Embryonic facial prominence (tissue), 1 donor: ENCODE measurements at regions not wholly inside any gene's neighbourhood (a gene's known extent, or its start where the extent isn't known, plus 50 kb on each side); places are given as distances from the start of the nearest gene placed in this dataset.

Experiments
- DNase-seq: peaks from one replicate; pipeline ENCODE4 v3.0.0-alpha.2; 2016; ENCODE audit errors: extremely low spot score

DNA sequence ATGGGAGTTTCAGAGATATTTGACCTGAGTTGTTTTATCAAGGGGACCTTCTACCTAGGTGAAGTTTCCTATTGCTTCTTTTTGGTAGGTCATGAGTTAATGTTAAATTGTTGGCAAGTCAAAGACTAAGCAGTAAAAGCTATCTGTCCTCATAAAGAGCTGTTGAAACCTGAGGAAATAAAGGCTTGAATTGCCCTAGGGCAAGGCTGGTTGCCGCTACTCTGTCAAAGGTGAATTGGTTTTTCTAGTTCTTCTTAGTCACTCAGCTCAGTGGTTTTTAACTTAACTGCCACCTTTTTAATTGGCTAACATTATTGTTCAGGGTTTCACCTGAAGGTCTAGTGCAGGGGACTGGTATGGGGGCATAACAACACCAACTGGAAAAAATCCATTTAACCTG is 441.6 kb upstream of the FBXO33 start:
- DNase-seq, result no peak

GRCh38 chr14:39868949-39869348 is 436.7 kb upstream of the FBXO33 start:
- DNase-seq, result no peak

DNA sequence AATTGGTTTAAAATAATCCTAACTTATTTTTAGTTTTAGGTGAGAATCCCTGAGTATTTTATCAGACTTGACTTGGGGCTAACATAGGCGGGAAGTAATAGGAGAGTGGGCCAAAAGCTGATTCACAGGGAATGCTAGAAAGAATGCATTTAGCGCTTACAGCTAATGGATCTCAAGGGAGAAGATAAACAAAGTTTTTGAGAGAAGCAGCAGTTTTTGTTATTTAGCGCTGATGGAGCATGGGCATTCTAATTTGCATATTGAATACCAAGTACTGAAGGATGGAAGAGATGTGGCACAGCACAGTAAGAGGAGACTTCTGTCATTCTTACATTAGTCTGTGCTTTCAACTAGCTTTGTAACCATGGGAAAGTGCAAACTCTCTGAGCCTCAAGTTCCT is 436.0 kb upstream of the FBXO33 start:
- no peak for DNase-seq

DNA sequence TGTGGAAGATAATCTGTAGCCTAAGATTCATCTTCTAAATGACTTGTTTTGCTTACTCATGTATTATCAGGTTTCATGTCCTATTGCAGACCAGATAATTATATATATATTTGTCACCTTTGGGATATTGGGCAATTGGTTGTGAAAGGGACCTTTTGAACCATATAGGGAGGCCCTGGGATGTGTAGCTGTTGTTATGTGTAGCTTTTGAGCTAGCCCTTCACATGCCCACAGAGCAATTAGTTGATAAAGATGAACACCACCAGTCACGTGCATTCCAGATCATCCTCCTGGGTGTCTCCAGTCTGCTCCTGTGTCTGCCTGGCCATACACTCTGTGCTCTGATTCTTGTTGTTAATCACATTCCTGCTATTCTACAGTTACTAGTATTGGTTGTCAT is 431.2 kb upstream of the FBXO33 start:
- no peak for DNase-seq

- DNase-seq, result no peak
Observed at GRCh38 chr14:39861696-39862095, 429.5 kb upstream of the FBXO33 start.

DNA sequence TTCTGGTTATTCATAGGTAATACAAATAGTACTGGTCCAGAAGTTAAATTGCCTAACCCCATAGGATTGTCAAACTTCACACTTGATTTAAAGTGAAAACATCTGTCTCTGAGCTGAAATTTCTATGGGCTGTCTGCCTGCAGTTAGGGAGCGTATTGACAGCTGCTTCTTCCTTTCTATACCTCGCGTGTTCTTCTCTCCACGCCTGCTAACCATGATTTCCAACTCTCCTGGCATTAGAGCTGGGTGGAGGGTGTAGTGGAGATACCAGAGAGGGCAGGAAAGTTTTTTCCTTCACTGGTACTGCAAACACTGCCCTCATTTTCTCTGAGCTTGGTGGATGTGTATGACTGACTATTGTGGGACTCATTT is 429.0 kb upstream of the FBXO33 start:
- no peak for DNase-seq

- DNase-seq, result no peak
Observed at GRCh38 chr14:39860596-39861228, 428.5 kb upstream of the FBXO33 start.

DNA sequence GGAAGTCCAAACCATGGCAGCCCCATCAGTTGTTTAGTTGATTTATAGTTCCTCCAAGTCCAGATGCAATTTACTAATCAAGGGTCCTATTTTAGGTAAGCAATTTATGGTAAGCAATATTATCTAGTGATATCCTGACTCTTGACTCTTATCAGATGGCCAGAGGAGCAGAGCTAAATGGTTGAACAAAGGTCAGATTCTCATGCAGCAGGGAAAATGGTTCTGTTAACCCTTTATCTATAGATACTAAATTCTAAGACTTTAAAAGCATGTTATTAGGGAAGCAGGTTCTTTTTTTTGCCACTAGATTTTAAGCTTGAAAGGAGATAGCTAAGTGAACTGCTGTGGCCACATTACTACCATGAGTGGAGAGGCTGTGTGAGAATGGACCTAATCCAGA is 427.1 kb upstream of the FBXO33 start:
- no peak for DNase-seq

DNA sequence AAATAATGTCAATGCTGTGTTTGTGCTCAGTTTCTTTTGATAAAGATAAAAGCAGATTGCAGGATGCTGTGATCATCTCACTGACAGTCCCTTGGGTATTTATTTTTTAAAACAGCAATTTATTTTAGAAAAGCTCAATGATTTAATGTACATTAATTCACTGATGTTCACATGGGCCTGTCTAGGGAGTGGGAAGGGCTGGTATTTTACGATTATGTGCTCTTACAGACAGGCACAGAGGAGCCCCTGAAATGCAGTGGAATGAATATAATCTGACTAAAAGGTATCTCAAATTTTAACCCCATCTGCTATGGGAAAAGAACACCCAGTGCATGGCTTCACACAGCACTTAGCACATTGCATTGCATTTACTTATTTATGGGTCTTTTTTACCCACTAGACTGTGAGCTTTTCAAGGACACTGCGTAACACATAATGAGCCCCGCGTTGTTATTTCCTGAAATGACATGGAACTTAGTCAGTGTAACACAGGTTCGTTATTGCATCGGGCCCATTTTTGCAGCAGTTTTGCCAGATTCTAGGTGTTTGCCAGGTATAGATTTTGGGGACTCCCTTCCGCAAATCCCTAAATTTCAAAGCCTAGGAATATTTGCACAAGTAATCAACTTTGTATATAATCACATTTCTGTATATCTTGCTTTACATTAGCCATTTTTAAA is 425.3 kb upstream of the FBXO33 start:
- DNase-seq, result no peak

DNA sequence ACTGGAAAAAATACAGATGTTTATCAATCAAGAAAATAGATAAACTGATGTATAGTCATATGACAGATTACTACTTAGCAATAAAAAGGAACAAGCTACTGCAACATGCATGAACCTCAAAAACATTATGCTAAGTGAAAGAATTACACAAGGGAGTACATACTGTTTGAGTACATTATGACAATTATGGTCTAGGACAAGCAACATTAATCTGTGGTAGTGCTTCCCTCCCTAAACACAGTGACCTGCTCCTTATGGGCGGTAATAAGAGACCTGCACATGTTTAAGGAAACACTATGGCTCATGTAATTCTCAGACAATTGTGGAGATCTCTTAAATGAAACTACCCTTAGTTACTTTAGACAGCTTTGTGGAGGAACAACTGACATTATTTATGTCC is 421.2 kb upstream of the FBXO33 start:
- no peak for DNase-seq

DNA sequence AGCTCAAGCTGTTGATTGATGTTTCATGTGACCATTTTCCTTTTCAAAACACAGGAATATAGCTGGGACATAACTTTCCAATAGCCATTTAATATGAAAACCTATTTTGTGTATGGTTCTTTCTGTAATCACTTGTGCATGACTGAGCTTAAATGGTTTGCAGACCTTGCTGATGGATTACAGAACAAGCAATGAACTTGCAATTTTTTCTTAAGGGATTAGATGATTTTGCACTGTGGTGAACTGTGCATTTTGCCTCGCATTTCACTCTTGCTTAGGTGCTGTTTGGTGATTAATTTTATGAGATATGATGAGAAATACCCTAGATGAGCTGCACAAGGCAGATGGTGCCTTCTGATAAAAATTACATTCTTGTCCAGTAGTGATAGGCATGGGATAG is 419.0 kb upstream of the FBXO33 start:
- no peak for DNase-seq

- DNase-seq, result no peak
Observed at GRCh38 chr14:39847852-39848251, 415.6 kb upstream of the FBXO33 start.

- DNase-seq, result no peak
Observed at GRCh38 chr14:39847194-39847593, 415.0 kb upstream of the FBXO33 start.

- no peak for DNase-seq
Observed at GRCh38 chr14:39843881-39844280, 411.6 kb upstream of the FBXO33 start.

DNA sequence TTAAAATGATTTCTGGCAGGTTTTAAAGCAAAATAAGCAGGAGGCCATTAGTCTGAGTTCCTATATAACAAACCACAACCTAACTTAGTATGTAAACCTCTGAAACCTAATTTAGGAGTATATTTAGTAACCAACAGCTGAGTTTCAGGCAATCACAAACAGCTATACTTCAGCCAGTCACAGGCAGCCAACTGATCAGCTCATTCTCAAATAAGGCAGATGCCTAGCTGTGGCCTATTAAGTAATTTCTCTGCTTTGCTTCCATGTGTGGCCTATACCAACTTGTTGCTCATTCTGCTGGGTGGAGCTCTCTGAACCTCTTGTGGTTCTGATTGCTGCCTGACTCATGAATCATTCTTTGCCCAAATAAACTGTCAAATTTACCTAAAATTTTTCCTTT is 408.9 kb upstream of the FBXO33 start:
- DNase-seq, result no peak

DNA sequence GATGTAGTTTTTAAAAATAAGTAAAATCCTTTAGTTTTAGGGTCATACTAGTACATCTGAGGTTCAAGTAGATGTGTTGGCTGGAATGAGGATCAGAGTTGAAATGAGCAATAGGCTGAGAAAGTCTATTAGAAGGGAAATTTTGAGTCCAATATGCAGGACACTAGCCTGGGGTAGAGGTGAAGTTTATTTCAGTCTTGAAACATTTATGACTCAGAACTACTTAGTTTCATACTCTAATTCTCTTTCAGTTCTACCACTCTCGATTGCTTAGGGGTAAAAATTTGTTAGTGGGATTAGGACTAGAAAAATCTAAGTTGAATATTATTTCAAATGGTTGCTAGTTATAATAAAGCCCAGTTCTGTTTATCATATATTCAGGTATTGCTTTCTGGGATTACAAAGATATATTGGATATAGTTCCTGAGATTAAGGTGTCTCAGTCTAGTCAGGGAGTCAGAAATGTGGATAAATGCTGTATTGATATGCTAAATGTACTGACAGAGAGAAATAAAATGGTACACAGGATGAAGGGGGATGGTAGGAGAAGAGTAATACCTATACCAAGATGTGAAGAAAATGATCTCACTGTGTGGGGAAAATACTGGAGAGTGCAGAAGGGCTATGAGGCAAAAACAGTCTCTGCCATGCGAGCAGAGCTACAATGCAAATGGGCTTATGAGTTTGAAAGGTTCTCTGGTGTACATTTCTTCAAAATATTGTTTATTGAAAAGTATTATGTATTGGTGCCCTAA is 395.8 kb upstream of the FBXO33 start:
- no peak for DNase-seq

GRCh38 chr14:39812532-39813320 is 380.5 kb upstream of the FBXO33 start:
- DNase-seq, result no peak

DNA sequence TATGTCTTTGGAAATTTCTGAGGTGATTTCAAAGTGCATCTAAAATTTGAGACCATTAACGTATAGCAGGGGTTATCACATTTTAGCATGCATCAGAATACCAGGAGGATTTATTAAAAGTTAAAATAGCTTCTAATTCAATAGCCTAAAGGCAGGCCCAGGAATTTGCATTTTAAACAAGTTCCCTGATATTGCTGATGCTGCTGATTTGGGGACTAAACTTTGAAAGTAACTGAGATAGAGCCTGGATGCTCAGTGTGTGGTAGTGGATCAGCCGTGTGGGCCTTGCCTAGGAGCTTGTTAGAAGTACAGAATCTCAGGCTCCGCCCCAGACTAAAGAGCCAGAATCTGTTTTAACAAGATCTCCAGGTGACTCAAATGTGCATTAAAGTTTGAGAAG is 375.0 kb upstream of the FBXO33 start:
- DNase-seq, result no peak

- no peak for DNase-seq
Observed at GRCh38 chr14:39784461-39784860, 352.2 kb upstream of the FBXO33 start.

DNA sequence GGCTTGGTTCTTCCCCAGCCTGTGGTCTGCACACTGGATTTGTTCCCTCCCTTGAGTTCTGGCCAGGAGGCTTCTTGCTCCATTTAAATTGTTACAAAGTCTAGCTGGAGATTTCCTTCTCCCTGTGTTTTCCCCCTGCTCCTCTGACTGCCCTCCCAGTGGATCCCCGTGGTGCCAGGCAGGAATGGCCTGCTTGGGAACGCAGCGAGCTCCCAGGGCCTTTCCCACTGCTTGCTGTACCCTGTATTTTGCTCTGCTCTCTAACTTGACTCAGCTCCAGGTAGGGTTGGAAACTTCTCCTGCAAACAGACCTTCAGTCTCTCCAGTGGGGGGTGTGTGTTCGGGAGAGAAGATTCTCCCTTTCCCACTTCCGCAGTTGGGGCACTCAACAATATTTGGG is 349.2 kb upstream of the FBXO33 start:
- DNase-seq, result no peak

GRCh38 chr14:39773387-39774126 is 341.3 kb upstream of the FBXO33 start:
- DNase-seq, result no peak

GRCh38 chr14:39772627-39773026 is 340.4 kb upstream of the FBXO33 start:
- no peak for DNase-seq
